ENCODE measurements at regions not wholly inside any gene's neighbourhood (a gene's known extent, or its start where the extent isn't known, plus 50 kb on each side); places are given as distances from the start of the nearest gene placed in this dataset.

DNA sequence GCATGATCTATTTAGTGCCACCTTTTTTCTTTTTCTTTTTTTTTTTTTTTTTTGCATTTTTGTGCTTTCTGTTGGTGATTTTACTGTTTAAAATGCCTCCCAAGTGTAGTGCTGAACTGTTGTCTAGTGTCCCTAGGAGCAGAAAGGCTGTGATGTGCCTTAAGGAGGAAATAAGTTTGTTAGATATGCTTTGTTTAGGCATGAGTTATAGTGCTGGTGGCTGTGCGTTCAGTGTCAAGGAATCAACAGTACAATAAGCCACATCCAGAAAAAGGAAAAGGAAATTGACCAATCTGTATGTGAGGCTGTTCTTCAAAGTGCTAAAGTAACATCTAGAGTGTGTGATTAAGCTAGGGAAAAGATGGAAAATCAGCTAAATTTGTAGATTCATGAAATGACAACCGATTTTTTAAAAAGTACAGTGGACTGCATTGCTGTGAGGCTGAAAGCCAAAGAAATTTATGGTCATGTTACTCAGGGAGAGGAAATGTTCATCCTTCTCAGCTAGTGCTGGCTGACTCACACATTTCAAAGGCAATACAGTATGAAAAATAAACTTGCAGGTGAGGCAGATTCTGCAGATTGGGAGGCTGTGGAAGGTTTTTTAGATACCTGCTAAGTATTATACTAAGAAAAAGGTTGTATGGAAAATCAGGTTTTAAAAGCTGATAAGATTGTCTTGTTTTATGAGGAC is 122.7 kb upstream of the ADCY1 start:
- Histone ChIP-seq H3K4me3 (no peak overlapping the region), H3K9me3 (no peaks in the 10 kb centered on the region), H3K36me3 (no peaks in the 10 kb centered on the region), H3K4me1 (no peaks in the 10 kb centered on the region), H3K27me3 (peaks cover 0 to 8% (median 0%) of the 10 kb centered on the region in 4 donors), H3K27ac (no peak overlapping the region)
- intact Hi-C loops (cut with DNase I) = no loop called here
- DNase-seq = no peak
- TF ChIP-seq, protein P1, sequence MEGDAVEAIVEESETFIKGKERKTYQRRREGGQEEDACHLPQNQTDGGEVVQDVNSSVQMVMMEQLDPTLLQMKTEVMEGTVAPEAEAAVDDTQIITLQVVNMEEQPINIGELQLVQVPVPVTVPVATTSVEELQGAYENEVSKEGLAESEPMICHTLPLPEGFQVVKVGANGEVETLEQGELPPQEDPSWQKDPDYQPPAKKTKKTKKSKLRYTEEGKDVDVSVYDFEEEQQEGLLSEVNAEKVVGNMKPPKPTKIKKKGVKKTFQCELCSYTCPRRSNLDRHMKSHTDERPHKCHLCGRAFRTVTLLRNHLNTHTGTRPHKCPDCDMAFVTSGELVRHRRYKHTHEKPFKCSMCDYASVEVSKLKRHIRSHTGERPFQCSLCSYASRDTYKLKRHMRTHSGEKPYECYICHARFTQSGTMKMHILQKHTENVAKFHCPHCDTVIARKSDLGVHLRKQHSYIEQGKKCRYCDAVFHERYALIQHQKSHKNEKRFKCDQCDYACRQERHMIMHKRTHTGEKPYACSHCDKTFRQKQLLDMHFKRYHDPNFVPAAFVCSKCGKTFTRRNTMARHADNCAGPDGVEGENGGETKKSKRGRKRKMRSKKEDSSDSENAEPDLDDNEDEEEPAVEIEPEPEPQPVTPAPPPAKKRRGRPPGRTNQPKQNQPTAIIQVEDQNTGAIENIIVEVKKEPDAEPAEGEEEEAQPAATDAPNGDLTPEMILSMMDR (IDR thresholded peaks at IDR 0.05) = no peak
- no peak for TF ChIP-seq POLR2A (IDR thresholded peaks at IDR 0.05)
- 43 to 64% methylated on average over 1 to 2 of the region's 2 CpGs for WGBS, 2 donors

DNA sequence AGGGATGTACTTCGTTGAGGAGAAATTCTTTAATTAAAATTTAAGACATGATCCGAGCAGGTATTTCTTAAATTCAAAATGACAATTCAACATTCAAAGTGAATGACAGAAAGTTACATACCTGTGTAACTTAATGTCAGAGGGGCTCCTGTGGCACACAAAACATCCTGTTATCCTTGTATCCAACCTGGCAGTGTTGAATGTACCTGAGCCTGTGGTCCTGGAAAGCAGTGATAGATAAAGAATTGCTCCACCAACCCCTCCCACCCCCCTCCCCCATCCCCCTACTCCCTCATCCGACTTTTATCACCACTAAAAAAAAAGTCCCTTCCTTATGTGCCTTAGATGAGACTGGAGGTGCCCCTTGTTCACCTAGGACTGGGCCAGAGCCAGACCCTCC is 119.4 kb upstream of the ADCY1 start:
- WGBS, 2 donors = 40 to 44% methylated on average over 3 of the region's 3 CpGs
- Histone ChIP-seq H3K4me3 (no peak overlapping the region), H3K4me1 (no peaks in the 10 kb centered on the region), H3K27ac (no peak overlapping the region), H3K9me3 (no peaks in the 10 kb centered on the region), H3K36me3 (no peaks in the 10 kb centered on the region), H3K27me3 (peaks cover 0 to 8% (median 0%) of the 10 kb centered on the region in 4 donors)
- TF ChIP-seq POLR2A (IDR thresholded peaks at IDR 0.05) = no peak
- TF ChIP-seq, protein P1 (IDR thresholded peaks at IDR 0.05) = no peak
- intact Hi-C loops (cut with DNase I) = no loop called here
- no peak for DNase-seq

DNA sequence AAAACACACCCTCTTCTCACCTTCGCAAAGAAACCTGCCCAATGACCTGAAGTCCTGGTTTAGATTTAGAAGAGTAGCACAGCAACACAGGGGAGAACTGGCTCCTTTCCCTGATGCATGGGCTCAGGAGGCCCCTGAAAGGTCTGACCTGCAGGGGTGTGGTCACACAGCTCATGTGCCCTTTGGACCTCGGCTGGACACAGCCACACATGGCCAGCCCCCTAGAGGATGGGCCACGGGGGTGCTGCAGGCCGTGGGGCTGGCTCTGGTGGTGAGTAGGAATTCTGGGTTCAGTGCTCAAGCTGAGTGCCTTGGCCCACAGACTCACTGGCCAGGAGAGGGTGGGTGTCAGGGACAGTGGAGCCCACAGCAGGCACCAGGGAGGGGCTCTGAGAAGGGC is 118.5 kb upstream of the ADCY1 start:
- WGBS, 2 donors = 55 to 67% methylated on average over 1 to 2 of the region's 4 CpGs
- H3K36me3 ChIP-seq = no peaks in the 10 kb centered on the region
- H3K27ac ChIP-seq = no peak overlapping the region
- H3K4me3 ChIP-seq = no peak overlapping the region
- H3K27me3 ChIP-seq = peaks cover 0 to 8% (median 0%) of the 10 kb centered on the region in 4 donors
- TF ChIP-seq, protein P1 (IDR thresholded peaks at IDR 0.05) = no peak
- no peak for TF ChIP-seq POLR2A (IDR thresholded peaks at IDR 0.05)
- H3K9me3 ChIP-seq = no peaks in the 10 kb centered on the region
- no peak for DNase-seq
- H3K4me1 ChIP-seq = no peaks in the 10 kb centered on the region
- intact Hi-C loops (cut with DNase I) = no loop called here

DNA sequence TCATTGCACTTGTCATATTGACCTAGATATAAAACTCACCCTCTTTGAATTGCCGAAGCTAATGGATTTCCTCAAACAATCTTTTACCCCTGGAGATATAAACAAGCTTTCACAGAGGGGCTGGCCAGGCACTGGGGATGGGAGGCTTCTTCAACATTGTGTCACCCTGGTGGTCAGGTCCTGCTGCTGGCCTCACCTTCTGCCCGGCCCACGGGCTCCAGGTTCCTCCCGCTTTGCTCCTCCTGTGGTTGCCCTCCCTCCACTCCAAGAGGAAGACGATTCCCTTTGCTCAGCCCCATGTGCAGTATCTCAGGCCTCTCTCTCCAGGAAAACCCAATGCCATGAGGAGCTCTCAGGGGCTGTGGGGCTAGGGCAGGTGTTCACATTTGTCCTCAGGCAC is 118.1 kb upstream of the ADCY1 start:
- WGBS, 2 donors = 43 to 61% methylated on average over 4 to 5 of the region's 5 CpGs
- Histone ChIP-seq H3K4me1 (no peaks in the 10 kb centered on the region), H3K9me3 (no peaks in the 10 kb centered on the region), H3K27ac (no peak overlapping the region), H3K27me3 (peaks cover 0 to 8% (median 0%) of the 10 kb centered on the region in 4 donors), H3K36me3 (no peaks in the 10 kb centered on the region), H3K4me3 (no peak overlapping the region)
- intact Hi-C loops (cut with DNase I) = no loop called here
- TF ChIP-seq, protein P1 (IDR thresholded peaks at IDR 0.05) = no peak
- TF ChIP-seq POLR2A (IDR thresholded peaks at IDR 0.05) = no peak
- DNase-seq = no peak

DNA sequence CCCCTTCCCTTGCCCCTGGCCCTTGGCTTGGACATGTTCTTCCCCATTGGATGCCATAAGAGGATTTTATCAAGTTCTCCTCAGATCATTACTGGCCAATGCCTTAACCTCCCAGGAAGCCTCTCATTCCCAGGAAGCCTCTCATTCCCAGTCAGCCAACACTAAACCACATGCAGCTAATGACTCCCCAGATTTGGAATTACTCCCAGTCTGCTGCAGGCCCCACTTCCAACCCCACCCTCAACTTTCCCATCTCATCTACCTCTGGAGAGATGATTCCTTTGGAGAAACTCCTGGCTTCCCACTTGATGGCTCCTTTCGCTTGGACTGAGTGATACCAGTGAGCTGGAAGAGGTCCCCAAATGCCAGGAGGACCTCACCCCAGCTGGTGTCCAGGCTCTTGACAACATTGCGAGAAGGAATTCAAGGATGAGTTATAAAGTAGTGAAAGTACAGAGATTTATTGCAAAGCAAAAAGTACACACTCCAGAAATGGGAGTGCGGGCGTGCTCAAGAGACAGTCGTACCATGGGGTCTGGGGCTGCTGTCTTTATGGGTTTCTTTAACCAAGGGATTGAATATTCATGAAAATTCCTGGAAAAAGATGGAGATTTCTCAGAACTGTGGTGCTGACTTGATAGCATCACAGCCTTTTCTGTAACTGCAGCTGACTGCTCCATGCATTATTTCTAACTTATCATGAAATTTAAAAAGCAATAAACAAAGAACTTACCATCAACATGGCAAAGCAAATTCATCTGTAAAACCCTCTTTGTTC is 117.2 kb upstream of the ADCY1 start:
- Histone ChIP-seq H3K27me3 (peaks cover 0 to 8% (median 0%) of the 10 kb centered on the region in 4 donors), H3K36me3 (no peaks in the 10 kb centered on the region), H3K9me3 (no peaks in the 10 kb centered on the region), H3K4me1 (no peaks in the 10 kb centered on the region), H3K4me3 (no peak overlapping the region), H3K27ac (no peak overlapping the region)
- DNase-seq = no peak
- WGBS, 2 donors = 85 to 93% methylated on average over 5 of the region's 5 CpGs
- TF ChIP-seq, protein P1 (IDR thresholded peaks at IDR 0.05) = no peak
- TF ChIP-seq POLR2A (IDR thresholded peaks at IDR 0.05) = no peak
- intact Hi-C loops (cut with DNase I) = no loop called here

Measured in esophagus squamous epithelium (tissue), 5 donors.